Cardiac fibroblast (primary cell): ENCODE measurements at regions not wholly inside any gene's neighbourhood (a gene's known extent, or its start where the extent isn't known, plus 50 kb on each side); places are given as distances from the start of the nearest gene placed in this dataset.
A peak's percentile ranks its signal among the peaks of the same experiment; 100 is the strongest.

Experiments
- DNase-seq, 2 donors: peaks; one replicate each; pipeline versions ENCODE4 v3.0.0 to v3.0.0-alpha.2; 2010; ENCODE audit warnings: low read depth in 2 of 2
- H3K4me3 ChIP-seq, 2 donors: replicated peaks in 1 of 2; 1 replicate in 1 of 2; 2 replicates in 1 of 2; pipeline ENCODE4 v1.5.1; 2011; ENCODE audit warnings: low read depth in 2 of 2, low read length in 2 of 2, mild to moderate bottlenecking in 2 of 2, moderate library complexity in 1 of 2
- CTCF ChIP-seq: IDR thresholded peaks from one replicate; pipeline ENCODE4 v1.5.1; 2011; ENCODE audit warnings: low read depth, mild to moderate bottlenecking, low read length, inconsistent platforms

GRCh38 chr12:93254911-93255310 is 122.8 kb upstream of the NUDT4 start:
- DNase-seq, result no peak
- H3K4me3 ChIP-seq, result no peak overlapping the region
- no peak for TF ChIP-seq CTCF

- no peak overlapping the region for H3K4me3 ChIP-seq
- DNase-seq, result peak in 1 of 2 donors; percentile 77
- TF ChIP-seq CTCF, result no peak
Measured at GRCh38 chr12:93256256-93256969, 121.3 kb upstream of the NUDT4 start.

- H3K4me3 ChIP-seq, result no peak overlapping the region
- no peak for DNase-seq
- TF ChIP-seq CTCF, result no peak
Measured at GRCh38 chr12:93261505-93262094, 116.1 kb upstream of the NUDT4 start.

GRCh38 chr12:93272997-93273396 is 104.7 kb upstream of the NUDT4 start:
- no peak overlapping the region for H3K4me3 ChIP-seq
- no peak for TF ChIP-seq CTCF
- DNase-seq, result no peak

GRCh38 chr12:93273834-93274564 is 103.7 kb upstream of the NUDT4 start:
- no peak overlapping the region for H3K4me3 ChIP-seq
- TF ChIP-seq CTCF, result no peak
- DNase-seq, result peak in 1 of 2 donors; percentile 11

GRCh38 chr12:93274937-93275336 is 102.8 kb upstream of the NUDT4 start:
- TF ChIP-seq CTCF, result no peak
- DNase-seq, result no peak
- no peak overlapping the region for H3K4me3 ChIP-seq
